ENCODE measurements at regions not wholly inside any gene's neighbourhood (a gene's known extent, or its start where the extent isn't known, plus 50 kb on each side); places are given as distances from the start of the nearest gene placed in this dataset.

GRCh38 chr13:76350399-76350798 is 535.8 kb downstream of the KCTD12 start:
- H3K36me3 ChIP-seq = no peaks in the 10 kb centered on the region
- H3K27ac ChIP-seq = no peak overlapping the region
- no peaks in the 10 kb centered on the region for H3K27me3 ChIP-seq
- ATAC-seq = peak; percentile 72
- no peaks in the 10 kb centered on the region for H3K4me1 ChIP-seq
- H3K9me3 ChIP-seq = no peaks in the 10 kb centered on the region
- intact Hi-C loops (cut with DNase I) = no loop called here
- no peak for DNase-seq
- TF ChIP-seq, protein P1, sequence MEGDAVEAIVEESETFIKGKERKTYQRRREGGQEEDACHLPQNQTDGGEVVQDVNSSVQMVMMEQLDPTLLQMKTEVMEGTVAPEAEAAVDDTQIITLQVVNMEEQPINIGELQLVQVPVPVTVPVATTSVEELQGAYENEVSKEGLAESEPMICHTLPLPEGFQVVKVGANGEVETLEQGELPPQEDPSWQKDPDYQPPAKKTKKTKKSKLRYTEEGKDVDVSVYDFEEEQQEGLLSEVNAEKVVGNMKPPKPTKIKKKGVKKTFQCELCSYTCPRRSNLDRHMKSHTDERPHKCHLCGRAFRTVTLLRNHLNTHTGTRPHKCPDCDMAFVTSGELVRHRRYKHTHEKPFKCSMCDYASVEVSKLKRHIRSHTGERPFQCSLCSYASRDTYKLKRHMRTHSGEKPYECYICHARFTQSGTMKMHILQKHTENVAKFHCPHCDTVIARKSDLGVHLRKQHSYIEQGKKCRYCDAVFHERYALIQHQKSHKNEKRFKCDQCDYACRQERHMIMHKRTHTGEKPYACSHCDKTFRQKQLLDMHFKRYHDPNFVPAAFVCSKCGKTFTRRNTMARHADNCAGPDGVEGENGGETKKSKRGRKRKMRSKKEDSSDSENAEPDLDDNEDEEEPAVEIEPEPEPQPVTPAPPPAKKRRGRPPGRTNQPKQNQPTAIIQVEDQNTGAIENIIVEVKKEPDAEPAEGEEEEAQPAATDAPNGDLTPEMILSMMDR (IDR thresholded peaks at IDR 0.05) = no peak
- H3K4me3 ChIP-seq = no peak overlapping the region

DNA sequence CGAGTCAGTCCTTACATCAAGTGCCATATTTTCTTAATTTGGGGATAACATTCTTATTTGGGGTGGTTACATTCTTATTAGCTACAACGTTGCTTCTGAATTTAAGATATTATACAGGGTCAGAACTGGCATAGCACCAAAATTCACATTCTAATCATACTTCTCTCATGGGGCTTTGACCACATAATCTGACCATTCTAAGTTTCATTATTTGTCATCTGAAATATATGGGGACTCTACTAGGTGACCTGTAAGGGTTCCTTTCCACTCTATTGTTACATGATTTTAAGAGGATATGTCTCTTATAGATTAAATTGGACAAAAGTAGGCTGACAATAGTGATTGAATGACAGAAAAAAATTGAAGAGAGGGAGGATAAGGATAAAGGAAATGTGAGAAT is 536.5 kb downstream of the KCTD12 start:
- H3K27me3 ChIP-seq = no peaks in the 10 kb centered on the region
- H3K9me3 ChIP-seq = no peaks in the 10 kb centered on the region
- TF ChIP-seq, protein P1 (IDR thresholded peaks at IDR 0.05) = no peak
- no peaks in the 10 kb centered on the region for H3K36me3 ChIP-seq
- no peak overlapping the region for H3K4me3 ChIP-seq
- intact Hi-C loops (cut with DNase I) = no loop called here
- DNase-seq = no peak
- no peak overlapping the region for H3K27ac ChIP-seq
- no peak for ATAC-seq
- H3K4me1 ChIP-seq = no peaks in the 10 kb centered on the region

DNA sequence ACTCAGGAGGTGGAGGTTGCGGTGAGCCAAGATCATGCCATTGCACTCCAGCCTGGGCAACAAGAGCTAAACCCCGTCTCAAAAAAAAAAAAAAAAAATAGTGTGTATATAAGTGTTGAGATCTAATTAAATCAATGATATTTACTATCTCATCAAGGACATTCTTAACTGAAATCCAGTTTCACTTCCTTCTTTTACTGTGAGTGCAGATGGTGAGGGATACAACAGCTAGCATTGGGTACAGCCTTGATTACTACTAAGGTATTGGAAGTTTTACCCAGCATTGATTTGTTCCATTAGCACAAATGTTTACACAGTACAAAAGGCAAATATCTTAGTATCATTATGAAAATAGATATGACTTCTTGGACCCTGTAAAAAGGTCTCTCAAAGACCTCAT is 546.6 kb downstream of the KCTD12 start:
- no peak for ATAC-seq
- no peaks in the 10 kb centered on the region for H3K36me3 ChIP-seq

GRCh38 chr13:76338003-76338402 is 548.2 kb downstream of the KCTD12 start:
- Histone ChIP-seq H3K9me3 (no peaks in the 10 kb centered on the region), H3K4me1 (no peaks in the 10 kb centered on the region), H3K36me3 (no peaks in the 10 kb centered on the region), H3K4me3 (no peak overlapping the region), H3K27ac (no peak overlapping the region), H3K27me3 (no peaks in the 10 kb centered on the region)
- intact Hi-C loops (cut with DNase I) = no loop called here
- no peak for DNase-seq
- TF ChIP-seq, protein P1 (IDR thresholded peaks at IDR 0.05) = no peak
- ATAC-seq = no peak

More for the DNA sequence above, 546.6 kb downstream of the KCTD12 start:
- intact Hi-C loops (cut with DNase I) = no loop called here
- Histone ChIP-seq H3K4me3 (no peak overlapping the region), H3K4me1 (no peaks in the 10 kb centered on the region), H3K27ac (no peak overlapping the region), H3K9me3 (no peaks in the 10 kb centered on the region), H3K27me3 (no peaks in the 10 kb centered on the region)
- no peak for DNase-seq
- TF ChIP-seq, protein P1 (IDR thresholded peaks at IDR 0.05) = no peak

DNA sequence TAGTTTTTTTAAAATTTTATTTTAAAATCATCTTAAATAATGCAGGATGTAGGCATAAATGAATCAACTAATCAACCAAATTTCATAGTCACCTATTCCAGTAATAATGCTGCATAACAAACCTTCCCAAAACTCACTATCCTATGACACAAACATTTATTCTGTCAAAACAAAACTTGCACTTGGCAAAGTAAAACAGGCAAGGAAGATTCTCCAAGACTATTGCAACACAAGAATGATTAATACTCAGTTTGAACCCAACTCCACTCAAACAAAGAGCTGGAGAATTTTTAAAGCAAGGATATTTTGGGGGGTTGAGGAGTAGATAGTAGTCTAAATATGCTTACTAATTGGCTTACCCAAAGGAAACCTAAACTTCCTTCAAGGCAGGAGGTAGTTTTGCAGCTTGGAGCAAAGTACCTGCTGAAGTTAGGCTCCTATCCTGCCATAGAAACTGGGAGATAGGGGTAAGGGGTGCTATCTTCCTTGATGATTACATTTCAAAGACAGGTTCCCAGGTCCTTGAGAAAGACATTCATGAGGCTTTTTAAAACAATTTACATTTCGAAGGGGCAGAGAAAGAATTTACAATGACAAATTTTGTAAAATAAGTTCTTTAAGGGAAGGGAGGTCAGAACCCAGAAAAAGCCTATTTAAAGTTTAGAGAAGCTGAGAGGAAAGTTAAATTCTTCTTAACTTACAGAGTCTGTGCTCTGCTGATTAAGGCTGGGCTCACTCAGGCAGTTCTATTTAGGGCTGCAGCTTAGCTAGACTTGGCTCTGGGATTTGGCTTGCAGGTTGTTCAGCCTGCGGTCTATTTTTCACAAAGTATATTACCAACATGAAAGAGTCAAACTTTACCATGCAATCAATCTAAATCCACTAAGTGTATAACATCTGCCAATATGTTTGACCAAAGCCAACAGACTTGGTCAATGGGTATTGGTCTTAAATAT is 549.0 kb downstream of the KCTD12 start:
- intact Hi-C loops (cut with DNase I) = no loop called here
- TF ChIP-seq, protein P1 (IDR thresholded peaks at IDR 0.05) = no peak
- Histone ChIP-seq H3K27me3 (no peaks in the 10 kb centered on the region), H3K36me3 (no peaks in the 10 kb centered on the region), H3K4me3 (no peak overlapping the region), H3K4me1 (no peaks in the 10 kb centered on the region), H3K27ac (no peak overlapping the region), H3K9me3 (no peaks in the 10 kb centered on the region)
- DNase-seq = no peak
- no peak for ATAC-seq
